Nephron progenitor cell (in vitro differentiated cells): ENCODE measurements at regions not wholly inside any gene's neighbourhood (a gene's known extent, or its start where the extent isn't known, plus 50 kb on each side); places are given as distances from the start of the nearest gene placed in this dataset.

Experiments used
- DNase-seq: peaks from one replicate; pipeline ENCODE4 v3.0.0; 2021
- H3K27ac Mint-ChIP-seq: 2 replicates; pipeline ENCODE4 v1.8.0; 2021; ENCODE audit warnings: mild to moderate bottlenecking, moderate library complexity, mixed read lengths
- H3K27me3 Mint-ChIP-seq: 2 replicates; pipeline ENCODE4 v1.8.0; 2021; ENCODE audit warnings: mild to moderate bottlenecking, low read depth, mixed read lengths; ENCODE audit not compliant: poor library complexity
- H3K36me3 Mint-ChIP-seq: 2 replicates; pipeline ENCODE4 v1.8.0; 2021; ENCODE audit warnings: low read depth, mixed read lengths
- H3K4me1 Mint-ChIP-seq: 2 replicates; pipeline ENCODE4 v1.8.0; 2021; ENCODE audit warnings: mixed read lengths
- H3K4me3 Mint-ChIP-seq: 2 replicates; pipeline ENCODE4 v1.8.0; 2021; ENCODE audit warnings: mild to moderate bottlenecking, moderate library complexity, mixed read lengths
- H3K9me3 Mint-ChIP-seq: 2 replicates; pipeline ENCODE4 v1.8.0; 2021; ENCODE audit warnings: mild to moderate bottlenecking, moderate library complexity, mixed read lengths
- TF ChIP-seq, protein P1 (sequence below): fragments of 200-600 bp; sonication (generic); IDR thresholded peaks from 2 replicates; pipeline ENCODE4 v1.5.0; 2021; ENCODE audit warnings: antibody characterized with exemption

DNA sequence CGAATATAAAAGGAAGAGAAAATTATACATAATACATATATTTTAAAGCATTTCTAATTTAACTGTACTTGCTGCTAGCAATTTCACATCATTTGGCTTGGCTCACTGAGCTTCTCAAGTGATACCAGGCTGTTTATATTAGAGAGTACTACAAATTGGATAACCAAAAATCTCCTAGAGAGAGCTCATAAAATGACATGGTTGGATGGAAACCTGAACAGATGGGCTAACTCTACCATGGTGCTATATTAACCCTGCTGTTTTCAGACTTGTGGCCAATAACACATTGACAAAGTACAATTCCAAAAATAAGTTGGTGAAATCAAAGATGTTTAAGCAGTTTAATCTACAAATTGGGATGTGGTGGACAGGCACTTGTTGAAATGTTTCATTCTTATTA, 364.4 kb upstream of the GCFC2 start:
- no peaks in the 10 kb centered on the region for H3K9me3 Mint-ChIP-seq
- H3K4me3 Mint-ChIP-seq = no peak overlapping the region
- TF ChIP-seq, protein P1, sequence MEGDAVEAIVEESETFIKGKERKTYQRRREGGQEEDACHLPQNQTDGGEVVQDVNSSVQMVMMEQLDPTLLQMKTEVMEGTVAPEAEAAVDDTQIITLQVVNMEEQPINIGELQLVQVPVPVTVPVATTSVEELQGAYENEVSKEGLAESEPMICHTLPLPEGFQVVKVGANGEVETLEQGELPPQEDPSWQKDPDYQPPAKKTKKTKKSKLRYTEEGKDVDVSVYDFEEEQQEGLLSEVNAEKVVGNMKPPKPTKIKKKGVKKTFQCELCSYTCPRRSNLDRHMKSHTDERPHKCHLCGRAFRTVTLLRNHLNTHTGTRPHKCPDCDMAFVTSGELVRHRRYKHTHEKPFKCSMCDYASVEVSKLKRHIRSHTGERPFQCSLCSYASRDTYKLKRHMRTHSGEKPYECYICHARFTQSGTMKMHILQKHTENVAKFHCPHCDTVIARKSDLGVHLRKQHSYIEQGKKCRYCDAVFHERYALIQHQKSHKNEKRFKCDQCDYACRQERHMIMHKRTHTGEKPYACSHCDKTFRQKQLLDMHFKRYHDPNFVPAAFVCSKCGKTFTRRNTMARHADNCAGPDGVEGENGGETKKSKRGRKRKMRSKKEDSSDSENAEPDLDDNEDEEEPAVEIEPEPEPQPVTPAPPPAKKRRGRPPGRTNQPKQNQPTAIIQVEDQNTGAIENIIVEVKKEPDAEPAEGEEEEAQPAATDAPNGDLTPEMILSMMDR = no peak
- no peak overlapping the region for H3K27ac Mint-ChIP-seq
- H3K4me1 Mint-ChIP-seq = no peaks in the 10 kb centered on the region
- H3K27me3 Mint-ChIP-seq = no peaks in the 10 kb centered on the region
- H3K36me3 Mint-ChIP-seq = no peaks in the 10 kb centered on the region
- DNase-seq = no peak

DNA sequence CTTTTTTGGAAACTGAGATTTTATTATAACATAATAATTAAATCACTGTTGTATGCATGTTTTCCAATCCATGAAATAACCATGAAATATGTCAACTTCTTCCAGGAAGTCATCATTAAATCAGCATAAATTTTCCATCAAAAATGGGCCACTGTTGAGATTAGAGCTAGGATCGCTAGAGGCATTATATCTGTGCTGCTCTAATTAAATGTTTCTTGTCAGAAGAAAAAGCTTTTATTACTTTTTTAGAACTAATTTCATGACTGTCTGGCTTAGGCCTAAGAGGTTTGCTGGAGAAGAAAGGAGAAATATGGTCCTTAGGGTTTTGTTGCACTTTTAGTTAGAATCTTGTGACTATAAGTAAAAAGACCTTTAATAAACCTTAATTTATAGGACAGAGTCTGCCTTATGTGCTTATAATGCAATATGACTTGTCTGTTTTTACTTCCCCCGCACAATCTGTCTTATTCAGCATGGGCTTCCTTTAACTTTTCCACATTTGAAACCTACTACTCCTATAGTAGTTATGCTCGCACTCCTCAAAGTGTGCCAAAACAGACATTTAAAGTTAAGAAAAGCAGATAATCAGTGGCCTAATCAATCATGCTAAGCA, 363.4 kb upstream of the GCFC2 start:
- no peak for DNase-seq
- H3K4me1 Mint-ChIP-seq = no peaks in the 10 kb centered on the region
- no peaks in the 10 kb centered on the region for H3K27me3 Mint-ChIP-seq
- H3K27ac Mint-ChIP-seq = no peak overlapping the region
- H3K9me3 Mint-ChIP-seq = peaks cover 9% of the 10 kb centered on the region
- H3K36me3 Mint-ChIP-seq = no peaks in the 10 kb centered on the region
- TF ChIP-seq, protein P1 = no peak
- no peak overlapping the region for H3K4me3 Mint-ChIP-seq

DNA sequence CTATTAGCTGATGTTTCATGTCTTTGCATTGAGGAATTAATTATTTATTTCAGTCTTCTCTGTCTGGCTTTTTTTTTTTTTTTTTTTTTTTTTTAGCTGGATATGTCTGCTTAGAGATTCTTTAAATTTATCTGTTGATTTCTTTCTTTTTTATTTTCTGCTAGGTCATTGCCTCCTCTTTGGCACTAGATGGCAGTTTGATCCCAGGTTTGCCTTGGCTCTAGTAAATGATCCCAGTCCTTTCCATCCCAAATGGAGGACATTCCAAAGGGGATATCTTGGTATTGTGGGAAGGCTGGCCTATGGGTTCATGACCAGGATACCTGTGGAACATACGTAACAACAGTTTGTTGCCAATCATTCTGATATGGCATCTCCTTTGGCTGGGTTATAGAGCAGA, 339.5 kb upstream of the GCFC2 start:
- no peak overlapping the region for H3K27ac Mint-ChIP-seq
- TF ChIP-seq, protein P1 = no peak
- no peaks in the 10 kb centered on the region for H3K36me3 Mint-ChIP-seq
- H3K4me3 Mint-ChIP-seq = no peak overlapping the region
- H3K9me3 Mint-ChIP-seq = peaks cover 27% of the 10 kb centered on the region
- no peaks in the 10 kb centered on the region for H3K4me1 Mint-ChIP-seq
- DNase-seq = no peak
- H3K27me3 Mint-ChIP-seq = peaks cover 6% of the 10 kb centered on the region

DNA sequence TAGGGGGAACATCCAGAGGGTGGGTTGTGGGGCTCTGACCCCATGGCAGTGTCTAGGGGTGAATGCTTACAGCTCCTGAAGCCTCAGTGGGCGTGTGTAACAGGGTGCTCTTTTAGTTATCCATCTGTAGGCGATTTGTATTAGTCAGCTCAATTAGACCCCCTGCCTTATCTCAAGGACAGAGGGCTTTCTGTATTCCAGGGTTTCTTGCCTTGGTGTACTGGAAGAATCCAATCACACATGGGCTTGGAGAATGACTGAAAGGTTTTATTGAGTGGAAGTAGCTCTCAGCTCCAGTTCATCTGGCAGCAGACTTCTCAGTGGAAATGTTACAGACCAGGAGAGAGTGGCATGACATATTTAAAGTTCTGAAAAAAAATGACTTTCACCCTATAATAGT, 334.0 kb upstream of the GCFC2 start:
- TF ChIP-seq, protein P1 = no peak
- Mint-ChIP-seq H3K36me3 (no peaks in the 10 kb centered on the region), H3K4me1 (no peaks in the 10 kb centered on the region), H3K27me3 (peaks cover 6% of the 10 kb centered on the region), H3K9me3 (peaks cover 12% of the 10 kb centered on the region), H3K4me3 (no peak overlapping the region), H3K27ac (no peak overlapping the region)
- no peak for DNase-seq

DNA sequence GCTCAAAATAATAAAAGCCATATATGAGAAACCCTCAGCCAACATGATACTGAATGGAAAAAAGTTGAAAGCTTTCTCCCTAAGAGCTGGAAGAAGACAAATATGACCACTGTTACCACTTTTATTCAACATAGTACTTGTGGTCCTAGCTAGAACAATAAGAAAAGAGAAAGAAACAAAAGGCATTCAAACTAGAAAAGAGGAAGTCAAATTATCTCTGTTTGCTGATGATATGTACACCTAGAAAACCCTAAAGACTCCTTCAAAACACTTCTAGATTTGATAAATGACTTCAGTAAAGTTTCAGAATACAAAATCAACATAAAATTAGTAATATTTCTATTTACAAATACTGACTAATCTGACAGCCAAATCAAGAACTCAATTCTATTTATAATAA, 328.8 kb upstream of the GCFC2 start:
- Mint-ChIP-seq H3K27ac (no peak overlapping the region), H3K4me1 (no peaks in the 10 kb centered on the region), H3K9me3 (no peaks in the 10 kb centered on the region), H3K27me3 (no peaks in the 10 kb centered on the region), H3K36me3 (no peaks in the 10 kb centered on the region), H3K4me3 (no peak overlapping the region)
- DNase-seq = no peak
- TF ChIP-seq, protein P1 = no peak

DNA sequence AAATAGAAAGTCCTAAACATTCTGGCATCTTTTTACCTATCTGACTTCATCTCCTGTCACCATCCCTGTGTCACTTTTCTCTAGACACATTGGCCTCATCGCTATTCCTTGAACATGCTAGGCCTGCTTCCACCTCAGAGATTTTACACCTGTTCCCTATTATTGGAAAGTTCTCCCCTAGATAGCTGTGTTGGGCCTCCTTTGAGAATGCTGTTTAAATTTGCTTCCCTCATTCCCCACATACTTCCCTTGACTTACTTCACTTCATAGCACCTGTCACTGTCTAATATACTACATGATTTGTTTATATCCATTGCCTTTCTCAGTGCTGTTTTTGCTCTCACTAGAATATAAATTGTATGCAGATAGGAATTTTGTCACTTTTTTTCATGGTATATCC, 317.0 kb upstream of the GCFC2 start:
- no peaks in the 10 kb centered on the region for H3K4me1 Mint-ChIP-seq
- H3K9me3 Mint-ChIP-seq = peaks cover 45% of the 10 kb centered on the region
- no peak overlapping the region for H3K4me3 Mint-ChIP-seq
- DNase-seq = no peak
- no peaks in the 10 kb centered on the region for H3K36me3 Mint-ChIP-seq
- no peaks in the 10 kb centered on the region for H3K27me3 Mint-ChIP-seq
- H3K27ac Mint-ChIP-seq = no peak overlapping the region
- TF ChIP-seq, protein P1 = no peak
